Fibroblast of gingiva (primary cell): ENCODE measurements at regions not wholly inside any gene's neighbourhood (a gene's known extent, or its start where the extent isn't known, plus 50 kb on each side); places are given as distances from the start of the nearest gene placed in this dataset.

ENCODE experiments used
- DNase-seq: peaks from one replicate; pipeline ENCODE4 v3.0.0-alpha.2; 2011; ENCODE audit warnings: low read depth

- DNase-seq = no peak
These were observed 163.6 kb downstream of the HGF start for GRCh38 chr7:81606078-81606863.

- DNase-seq = no peak
These were observed 164.4 kb downstream of the HGF start for GRCh38 chr7:81605493-81605892.

GRCh38 chr7:81604808-81605174 is 165.1 kb downstream of the HGF start:
- DNase-seq = no peak

GRCh38 chr7:81604075-81604807 is 165.6 kb downstream of the HGF start:
- DNase-seq = peak; percentile 21

GRCh38 chr7:81600608-81601007 is 169.2 kb downstream of the HGF start:
- peak; percentile 59 for DNase-seq

- no peak for DNase-seq
These were observed 170.9 kb downstream of the HGF start for GRCh38 chr7:81598951-81599350.

GRCh38 chr7:81594767-81595166 is 175.1 kb downstream of the HGF start:
- DNase-seq = peak; percentile 70

- peak; percentile 25 for DNase-seq
These were observed 179.7 kb downstream of the HGF start for GRCh38 chr7:81590131-81590530.

GRCh38 chr7:81584667-81585066 is 185.2 kb downstream of the HGF start:
- peak; percentile 11 for DNase-seq

GRCh38 chr7:81583882-81584533 is 185.8 kb downstream of the HGF start:
- peak; percentile 49 for DNase-seq

- DNase-seq = no peak
These were observed 186.8 kb downstream of the HGF start for GRCh38 chr7:81583090-81583489.

- DNase-seq = no peak
These were observed 192.1 kb downstream of the HGF start for GRCh38 chr7:81577642-81578340.

GRCh38 chr7:81574723-81575326 is 195.0 kb downstream of the HGF start:
- no peak for DNase-seq

GRCh38 chr7:81573932-81574331 is 195.9 kb downstream of the HGF start:
- no peak for DNase-seq

- no peak for DNase-seq
These were observed 196.7 kb downstream of the HGF start for GRCh38 chr7:81573128-81573527.

- peak; percentile 2 for DNase-seq
These were observed 207.3 kb downstream of the HGF start for GRCh38 chr7:81562581-81562980.

GRCh38 chr7:81560708-81561107 is 209.1 kb downstream of the HGF start:
- DNase-seq = no peak

GRCh38 chr7:81549484-81550016 is 220.3 kb downstream of the HGF start:
- DNase-seq = no peak

- no peak for DNase-seq
These were observed 234.9 kb downstream of the HGF start for GRCh38 chr7:81534996-81535395.

- DNase-seq = no peak
These were observed 235.4 kb downstream of the HGF start for GRCh38 chr7:81534446-81534845.

- DNase-seq = no peak
These were observed 235.9 kb downstream of the HGF start for GRCh38 chr7:81533931-81534330.

- peak; percentile 1 for DNase-seq
These were observed 236.4 kb downstream of the HGF start for GRCh38 chr7:81533426-81533825.
